ENCODE measurements at regions not wholly inside any gene's neighbourhood (a gene's known extent, or its start where the extent isn't known, plus 50 kb on each side); places are given as distances from the start of the nearest gene placed in this dataset.

- DNase-seq, result no peak
Measured at GRCh38 chr9:95822583-95823431, 52.7 kb upstream of the ERCC6L2 start.

GRCh38 chr9:95822015-95822414 is 53.5 kb upstream of the ERCC6L2 start:
- DNase-seq, result no peak

GRCh38 chr9:95820074-95820473 is 55.4 kb upstream of the ERCC6L2 start:
- DNase-seq, result no peak

DNA sequence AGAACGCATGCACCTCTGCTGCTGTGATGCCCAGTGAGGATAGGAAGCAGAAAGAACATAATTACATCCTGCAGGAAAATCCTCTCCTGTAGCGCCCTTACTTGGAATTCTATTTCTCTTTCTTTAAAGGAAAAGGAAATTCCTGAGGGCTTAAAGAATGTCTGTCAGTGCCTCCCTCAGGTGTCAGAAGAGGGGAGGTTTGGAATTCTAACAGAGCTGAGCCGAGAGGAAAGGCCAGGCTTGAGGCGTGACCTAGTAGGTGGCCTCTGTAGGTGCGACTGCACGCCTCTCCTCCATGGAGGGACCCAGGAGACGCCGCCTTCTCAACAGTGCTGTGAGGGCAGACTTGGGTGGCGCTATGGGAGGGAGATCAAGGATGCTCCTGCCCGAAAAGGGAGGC is 55.9 kb upstream of the ERCC6L2 start:
- no peak for DNase-seq

DNA sequence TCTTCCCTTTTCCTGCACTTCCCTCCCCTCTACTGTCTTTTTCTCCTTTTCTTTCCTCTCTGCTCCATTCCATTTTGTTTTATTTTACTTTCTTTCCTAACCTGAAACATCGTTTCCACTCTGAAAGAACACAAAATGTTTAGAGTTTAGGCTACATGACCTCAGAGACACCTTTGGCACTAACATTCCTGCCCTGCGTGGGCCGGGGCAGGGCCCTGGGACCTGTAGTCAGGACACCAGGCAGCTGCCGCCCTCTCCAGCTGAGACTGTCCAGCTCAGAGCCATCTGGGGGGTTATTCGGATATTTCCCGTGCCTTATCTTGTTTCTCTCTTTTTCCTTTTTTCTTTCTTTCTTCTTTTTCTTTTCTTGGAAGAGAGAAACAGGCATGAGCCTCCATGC is 58.3 kb upstream of the ERCC6L2 start:
- DNase-seq, result no peak

DNA sequence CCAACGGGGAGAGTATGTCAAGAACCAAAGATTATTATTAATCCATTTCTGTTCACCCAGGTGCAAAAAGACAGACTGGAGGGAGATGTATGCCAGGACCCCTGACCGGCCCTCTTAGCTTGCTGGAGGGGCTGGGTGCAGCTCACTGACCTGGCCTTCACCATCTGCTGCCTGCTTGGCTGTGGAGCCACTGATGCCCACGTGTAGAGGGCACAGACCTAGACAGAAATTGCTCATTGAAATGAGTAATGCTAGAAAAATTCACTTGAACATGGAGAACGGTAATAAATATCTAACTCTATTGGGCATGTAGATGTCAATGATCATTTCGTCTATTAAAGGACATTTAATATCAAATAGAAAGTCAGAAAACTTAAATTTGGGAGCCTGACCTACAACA is 58.8 kb upstream of the ERCC6L2 start:
- no peak for DNase-seq

DNA sequence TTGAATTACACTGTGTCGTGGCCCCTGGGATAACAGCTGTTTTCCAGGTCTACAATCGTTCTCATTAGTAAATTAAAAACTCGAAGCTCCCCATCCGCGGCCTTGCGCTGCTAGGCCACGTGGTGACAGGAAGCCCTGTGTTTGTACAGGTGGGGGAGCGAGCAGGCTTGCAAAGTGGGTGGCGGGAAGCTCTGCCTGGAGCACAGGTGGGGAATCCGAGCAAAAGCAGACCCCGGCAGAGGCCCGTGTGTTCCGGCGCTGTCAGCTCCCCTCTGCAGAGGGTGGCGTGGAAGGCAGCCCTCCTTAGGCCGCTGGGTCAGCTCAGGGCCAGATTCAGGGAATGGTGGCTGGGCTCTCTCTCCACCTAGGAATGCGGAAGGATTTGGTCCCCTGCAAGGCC is 59.5 kb upstream of the ERCC6L2 start:
- no peak for DNase-seq

GRCh38 chr9:95815133-95815532 is 60.4 kb upstream of the ERCC6L2 start:
- DNase-seq, result no peak

- no peak for DNase-seq
Measured at GRCh38 chr9:95813923-95814322, 61.6 kb upstream of the ERCC6L2 start.

GRCh38 chr9:95810814-95811213 is 64.7 kb upstream of the ERCC6L2 start:
- no peak for DNase-seq

DNA sequence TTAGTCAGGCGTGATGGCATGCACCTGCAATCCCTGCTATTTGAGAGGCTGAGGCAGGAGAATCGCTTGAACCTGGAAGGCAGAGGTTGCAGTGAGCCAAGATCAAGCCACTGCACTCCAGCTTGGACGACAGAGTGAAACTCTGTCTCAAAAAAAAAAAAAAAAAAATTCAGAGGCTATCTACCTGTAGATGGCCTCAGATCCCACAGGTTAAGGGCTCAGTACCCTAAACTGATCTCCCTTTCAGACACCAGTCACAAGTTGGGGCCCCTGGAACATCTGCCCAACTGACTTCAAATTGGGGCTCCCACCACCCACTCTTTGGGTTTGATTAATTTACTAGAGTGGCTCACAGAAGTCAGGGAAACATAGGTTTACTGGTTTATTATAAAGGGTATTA is 65.4 kb upstream of the ERCC6L2 start:
- no peak for DNase-seq

- no peak for DNase-seq
Measured at GRCh38 chr9:95809686-95810085, 65.8 kb upstream of the ERCC6L2 start.

- no peak for DNase-seq
Measured at GRCh38 chr9:95808011-95808410, 67.5 kb upstream of the ERCC6L2 start.

DNA sequence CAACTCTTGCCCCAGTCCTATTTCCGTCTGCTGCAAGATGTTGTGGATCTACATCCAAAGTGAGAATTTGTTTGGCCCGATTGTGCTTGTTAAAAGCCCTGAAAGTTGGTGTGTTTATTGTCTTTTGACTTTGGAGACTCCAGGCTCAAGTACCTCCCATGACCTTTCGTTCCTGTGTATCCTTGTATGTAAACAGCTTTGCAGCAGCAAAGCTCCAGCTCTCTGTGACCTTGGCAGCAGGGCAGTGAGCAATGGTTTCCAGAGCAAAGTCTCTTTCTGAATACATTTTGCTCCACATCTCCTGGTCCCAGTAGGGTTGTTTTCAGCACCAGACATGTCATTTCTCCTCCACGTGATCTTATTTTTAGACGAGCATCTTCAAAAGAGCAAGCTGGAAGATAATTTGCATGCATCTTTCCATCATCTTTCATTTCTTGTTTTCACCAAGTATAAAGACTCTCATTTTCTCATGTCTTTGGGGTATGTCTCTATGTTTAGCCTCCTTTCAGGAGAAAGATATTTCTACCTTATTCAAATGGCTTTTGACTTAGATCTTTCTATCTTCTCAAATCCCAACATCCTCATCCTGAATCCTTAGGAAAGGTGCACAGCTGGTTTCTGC is 68.1 kb upstream of the ERCC6L2 start:
- DNase-seq, result no peak

- DNase-seq, result no peak
Measured at GRCh38 chr9:95803197-95803596, 72.3 kb upstream of the ERCC6L2 start.

DNA sequence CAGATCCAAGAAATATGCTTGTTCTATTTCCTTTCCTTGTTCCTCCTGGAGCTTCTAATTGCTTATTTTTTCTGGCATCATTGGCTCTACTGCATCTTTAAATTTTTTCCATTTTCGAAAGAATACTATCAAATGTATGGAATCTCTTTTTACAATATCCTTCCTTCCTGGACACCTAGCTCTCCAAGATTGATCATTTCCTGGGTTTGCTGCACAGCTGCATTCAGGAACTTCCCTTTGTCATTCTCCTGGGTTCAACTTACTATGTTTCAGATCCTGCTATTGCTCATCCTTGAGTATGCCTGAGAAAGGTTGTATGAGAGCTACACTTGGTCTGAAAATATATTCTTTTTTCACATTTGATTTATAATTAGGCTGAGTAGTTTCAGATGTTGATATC is 73.7 kb upstream of the ERCC6L2 start:
- DNase-seq, result no peak

GRCh38 chr9:95796029-95796428 is 79.5 kb upstream of the ERCC6L2 start:
- DNase-seq, result no peak

DNA sequence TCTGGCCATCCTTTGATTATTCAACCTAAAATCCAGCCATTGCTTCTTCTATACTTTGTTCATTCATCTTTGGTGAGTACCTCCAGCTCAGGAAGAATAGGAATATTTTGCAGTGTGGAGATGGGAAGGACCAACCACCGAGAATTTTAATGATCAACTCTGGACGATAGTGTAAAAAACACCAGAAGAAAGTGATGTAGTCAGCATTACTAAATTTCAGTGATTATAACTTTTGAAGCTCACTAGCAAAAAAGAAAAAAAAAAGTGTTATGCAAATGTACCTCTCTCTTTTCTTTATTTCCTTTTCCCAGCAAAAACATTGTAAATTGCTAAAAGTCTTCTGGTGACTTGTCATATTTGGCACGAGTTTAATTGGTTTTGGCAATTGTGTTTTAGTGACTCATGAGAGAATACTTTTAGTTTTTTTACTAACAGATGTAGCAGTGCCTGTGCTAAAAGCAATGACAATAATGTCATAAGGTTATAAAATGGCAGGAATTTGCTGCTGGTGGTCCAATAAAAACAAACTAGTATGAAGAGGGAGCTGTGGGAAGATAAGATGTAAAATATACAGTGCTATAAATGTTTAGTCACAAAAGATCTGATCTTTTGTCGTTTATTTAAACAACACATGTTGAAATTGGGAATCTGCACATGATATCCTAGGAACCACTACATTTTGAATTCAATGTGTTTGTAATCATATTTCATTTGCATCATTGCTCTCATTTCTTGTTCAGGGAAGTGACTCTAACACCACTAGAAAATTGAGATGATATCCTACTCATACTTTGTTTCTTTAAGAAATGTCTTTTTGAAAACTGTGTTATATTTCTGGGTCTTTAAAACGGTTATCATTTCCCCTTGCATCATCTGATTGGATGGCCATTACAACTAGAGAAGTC is 81.3 kb upstream of the ERCC6L2 start:
- no peak for DNase-seq

- DNase-seq, result no peak
Measured at GRCh38 chr9:95791695-95792094, 83.8 kb upstream of the ERCC6L2 start.

GRCh38 chr9:95791286-95791685 is 84.2 kb upstream of the ERCC6L2 start:
- no peak for DNase-seq

DNA sequence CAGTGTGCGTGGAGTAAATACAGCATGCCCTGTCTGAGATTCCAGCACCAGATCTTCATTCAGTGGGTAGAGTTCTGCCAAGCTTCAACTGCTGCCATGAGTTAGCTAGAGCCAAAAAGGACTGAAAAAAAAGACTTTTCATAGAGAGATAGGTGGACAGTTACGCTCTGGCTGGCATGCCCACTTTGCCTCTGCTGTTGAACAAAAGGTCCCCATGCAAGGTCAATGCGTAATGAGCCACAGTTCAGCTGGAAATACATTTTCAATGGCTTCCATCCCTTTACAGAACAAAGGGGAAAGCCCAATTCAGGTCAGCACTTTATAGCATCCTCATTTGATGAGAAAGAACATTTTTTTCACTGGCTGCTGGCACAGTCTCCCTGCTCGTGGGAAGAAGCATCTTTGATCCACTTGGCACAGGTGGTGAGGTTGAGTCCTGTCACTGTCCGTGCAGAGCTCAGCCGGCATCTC is 86.9 kb upstream of the ERCC6L2 start:
- no peak for DNase-seq

- no peak for DNase-seq
Measured at GRCh38 chr9:95788021-95788420, 87.5 kb upstream of the ERCC6L2 start.

- DNase-seq, result no peak
Measured at GRCh38 chr9:95785209-95785608, 90.3 kb upstream of the ERCC6L2 start.
